GM12872 (cell line): ENCODE measurements at regions not wholly inside any gene's neighbourhood (a gene's known extent, or its start where the extent isn't known, plus 50 kb on each side); places are given as distances from the start of the nearest gene placed in this dataset.

Experiments
- CTCF ChIP-seq: IDR thresholded peaks from 3 replicates; pipeline ENCODE4 v1.5.1; 2011; ENCODE audit warnings: low read depth, mild to moderate bottlenecking, low read length, moderate library complexity; ENCODE audit not compliant: insufficient read depth

GRCh38 chr13:90122531-90122930 lies 1225.0 kb upstream of the MIR17HG start:
- no peak for TF ChIP-seq CTCF

- TF ChIP-seq CTCF: no peak
These were observed 1211.9 kb upstream of the MIR17HG start for GRCh38 chr13:90135558-90135957.

GRCh38 chr13:90142251-90142650 lies 1205.2 kb upstream of the MIR17HG start:
- no peak for TF ChIP-seq CTCF

GRCh38 chr13:90154311-90154960 lies 1193.1 kb upstream of the MIR17HG start:
- no peak for TF ChIP-seq CTCF

- TF ChIP-seq CTCF: no peak
These were observed 1191.1 kb upstream of the MIR17HG start for GRCh38 chr13:90156390-90156789.

- TF ChIP-seq CTCF: no peak
These were observed 1178.5 kb upstream of the MIR17HG start for GRCh38 chr13:90168953-90169352.

GRCh38 chr13:90170208-90170607 lies 1177.3 kb upstream of the MIR17HG start:
- no peak for TF ChIP-seq CTCF
